ENCODE measurements at regions not wholly inside any gene's neighbourhood (a gene's known extent, or its start where the extent isn't known, plus 50 kb on each side); places are given as distances from the start of the nearest gene placed in this dataset.

DNA sequence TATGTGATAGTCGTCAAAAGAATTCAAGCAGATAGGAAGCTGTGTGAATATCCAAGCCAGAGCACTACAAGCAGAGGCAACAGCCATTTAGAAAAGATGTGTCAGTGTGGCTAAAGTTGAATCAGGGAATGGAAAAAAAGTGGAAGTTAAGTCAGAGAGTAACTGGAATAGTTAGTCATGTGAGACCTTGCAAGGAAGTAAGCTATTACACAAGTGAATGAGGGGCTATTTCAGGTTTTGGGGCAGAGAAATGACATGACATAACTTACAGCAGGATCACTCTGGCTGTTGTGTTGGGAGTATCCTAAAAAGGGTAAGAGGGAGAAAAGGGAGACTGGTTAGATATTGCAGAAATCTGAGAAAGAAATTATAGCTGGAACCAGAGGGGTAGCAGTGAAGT lies 236.6 kb upstream of the PCDH18 start:
- ChIA-PET POLR2A (no interaction called here), CTCF (no interaction called here)
- Mint-ChIP-seq H3K27ac (no peak overlapping the region), H3K36me3 (no peaks in the 10 kb centered on the region), H3K27me3 (no peaks in the 10 kb centered on the region), H3K9me3 (peaks cover 6 to 14% (median 10%) of the 10 kb centered on the region in 3 donors), H3K4me3 (no peak overlapping the region), H3K4me1 (no peaks in the 10 kb centered on the region)
- Histone ChIP-seq H3K9me3 (no peaks in the 10 kb centered on the region), H3K36me3 (ENCODE audit: control insufficient read depth in 2 of 2, extremely low read depth in 1 of 2, insufficient read depth in 1 of 2, low read length in 1 of 2) (no peaks in the 10 kb centered on the region), H3K27ac (ENCODE audit: low read length) (no peak overlapping the region), H3K4me1 (ENCODE audit: control insufficient read depth in 1 of 2, extremely low read depth in 1 of 2, insufficient read depth in 2 of 2, low read length in 2 of 2) (no peaks in the 10 kb centered on the region), H3K27me3 (replicated peaks in 1 of 2; ENCODE audit: control insufficient read depth in 2 of 2, extremely low read depth in 1 of 2, insufficient read depth in 2 of 2, low read length in 1 of 2) (no peaks in the 10 kb centered on the region), H3K4me3 (ENCODE audit: control insufficient read depth in 1 of 2, extremely low read depth in 1 of 2, low read length in 1 of 2) (no peak overlapping the region)
- DNase-seq (no peak), ATAC-seq (replicated peaks in 1 of 4) (no peak)
- WGBS (ENCODE audit: insufficient coverage), result 73% methylated on average over 1 of the region's 1 CpG

DNA sequence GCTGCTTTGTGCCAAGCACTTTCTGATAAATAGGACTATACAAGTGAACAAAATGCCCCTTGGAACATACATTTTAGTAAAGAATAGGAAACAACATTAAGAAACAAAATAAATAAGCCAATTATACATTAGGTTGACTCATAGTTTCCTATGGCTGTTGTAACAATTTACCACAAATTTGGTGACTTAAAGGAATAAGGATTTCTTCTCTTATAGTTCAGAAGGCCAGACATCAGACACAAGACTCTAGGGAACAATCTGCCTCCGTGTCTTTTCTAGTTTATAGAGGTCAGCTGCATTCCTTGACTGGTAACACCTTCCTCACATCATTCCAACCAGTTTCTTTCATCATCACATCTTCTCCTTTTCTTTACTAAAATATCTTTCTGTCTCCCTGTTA lies 235.9 kb upstream of the PCDH18 start:
- no peaks in the 10 kb centered on the region for H3K27me3 ChIP-seq (replicated peaks in 1 of 2; ENCODE audit: control insufficient read depth in 2 of 2, extremely low read depth in 1 of 2, insufficient read depth in 2 of 2, low read length in 1 of 2)
- Mint-ChIP-seq H3K36me3 (no peaks in the 10 kb centered on the region), H3K4me1 (no peaks in the 10 kb centered on the region), H3K27me3 (no peaks in the 10 kb centered on the region), H3K4me3 (no peak overlapping the region), H3K9me3 (peaks cover 6 to 14% (median 10%) of the 10 kb centered on the region in 3 donors), H3K27ac (no peak overlapping the region)
- ChIA-PET POLR2A (no interaction called here), CTCF (no interaction called here)
- no peak overlapping the region for H3K4me3 ChIP-seq (ENCODE audit: control insufficient read depth in 1 of 2, extremely low read depth in 1 of 2, low read length in 1 of 2)
- ATAC-seq (replicated peaks in 1 of 4), result no peak
- H3K36me3 ChIP-seq (ENCODE audit: control insufficient read depth in 2 of 2, extremely low read depth in 1 of 2, insufficient read depth in 1 of 2, low read length in 1 of 2), result no peaks in the 10 kb centered on the region
- 62% methylated on average over 1 of the region's 1 CpG for WGBS (ENCODE audit: insufficient coverage)
- no peak overlapping the region for H3K27ac ChIP-seq (ENCODE audit: low read length)
- H3K4me1 ChIP-seq (ENCODE audit: control insufficient read depth in 1 of 2, extremely low read depth in 1 of 2, insufficient read depth in 2 of 2, low read length in 2 of 2), result no peaks in the 10 kb centered on the region
- H3K9me3 ChIP-seq, result no peaks in the 10 kb centered on the region
- DNase-seq, result no peak

DNA sequence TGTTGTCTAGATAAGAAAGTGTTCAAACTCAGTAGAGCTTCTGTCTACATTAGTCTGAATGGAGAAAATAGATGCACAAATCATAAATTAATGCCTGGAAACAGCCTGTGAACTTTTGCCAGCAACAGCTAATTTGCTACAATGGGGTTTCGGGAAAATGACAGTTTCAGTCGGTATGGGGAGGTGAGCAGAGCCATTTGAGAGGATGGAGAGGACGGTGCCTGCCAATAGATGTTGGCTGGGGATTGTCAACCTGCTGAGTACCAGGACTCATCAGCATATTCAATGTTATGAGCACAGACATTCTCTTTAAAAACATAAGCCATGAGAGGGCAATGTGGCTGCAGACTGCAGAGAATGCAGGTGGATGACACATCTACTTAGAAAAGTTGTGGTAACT lies 230.3 kb upstream of the PCDH18 start:
- no peaks in the 10 kb centered on the region for H3K36me3 ChIP-seq (ENCODE audit: control insufficient read depth in 2 of 2, extremely low read depth in 1 of 2, insufficient read depth in 1 of 2, low read length in 1 of 2)
- no peaks in the 10 kb centered on the region for H3K4me1 ChIP-seq (ENCODE audit: control insufficient read depth in 1 of 2, extremely low read depth in 1 of 2, insufficient read depth in 2 of 2, low read length in 2 of 2)
- DNase-seq, result no peak
- H3K4me3 Mint-ChIP-seq, result no peak overlapping the region
- CTCF ChIA-PET, result no interaction called here
- H3K36me3 Mint-ChIP-seq, result no peaks in the 10 kb centered on the region
- no peaks in the 10 kb centered on the region for H3K27me3 ChIP-seq (replicated peaks in 1 of 2; ENCODE audit: control insufficient read depth in 2 of 2, extremely low read depth in 1 of 2, insufficient read depth in 2 of 2, low read length in 1 of 2)
- POLR2A ChIA-PET, result no interaction called here
- H3K4me3 ChIP-seq (ENCODE audit: control insufficient read depth in 1 of 2, extremely low read depth in 1 of 2, low read length in 1 of 2), result no peak overlapping the region
- H3K27ac ChIP-seq (ENCODE audit: low read length), result no peak overlapping the region
- no peak for ATAC-seq (replicated peaks in 1 of 4)
- no peaks in the 10 kb centered on the region for H3K9me3 ChIP-seq
- no CpG with 5 or more reads among the region's 3 CpGs for WGBS (ENCODE audit: insufficient coverage)
- H3K27ac Mint-ChIP-seq, result no peak overlapping the region
- H3K27me3 Mint-ChIP-seq, result no peaks in the 10 kb centered on the region
- peaks cover 0 to 6% (median 4%) of the 10 kb centered on the region in 3 donors for H3K9me3 Mint-ChIP-seq
- no peaks in the 10 kb centered on the region for H3K4me1 Mint-ChIP-seq

DNA sequence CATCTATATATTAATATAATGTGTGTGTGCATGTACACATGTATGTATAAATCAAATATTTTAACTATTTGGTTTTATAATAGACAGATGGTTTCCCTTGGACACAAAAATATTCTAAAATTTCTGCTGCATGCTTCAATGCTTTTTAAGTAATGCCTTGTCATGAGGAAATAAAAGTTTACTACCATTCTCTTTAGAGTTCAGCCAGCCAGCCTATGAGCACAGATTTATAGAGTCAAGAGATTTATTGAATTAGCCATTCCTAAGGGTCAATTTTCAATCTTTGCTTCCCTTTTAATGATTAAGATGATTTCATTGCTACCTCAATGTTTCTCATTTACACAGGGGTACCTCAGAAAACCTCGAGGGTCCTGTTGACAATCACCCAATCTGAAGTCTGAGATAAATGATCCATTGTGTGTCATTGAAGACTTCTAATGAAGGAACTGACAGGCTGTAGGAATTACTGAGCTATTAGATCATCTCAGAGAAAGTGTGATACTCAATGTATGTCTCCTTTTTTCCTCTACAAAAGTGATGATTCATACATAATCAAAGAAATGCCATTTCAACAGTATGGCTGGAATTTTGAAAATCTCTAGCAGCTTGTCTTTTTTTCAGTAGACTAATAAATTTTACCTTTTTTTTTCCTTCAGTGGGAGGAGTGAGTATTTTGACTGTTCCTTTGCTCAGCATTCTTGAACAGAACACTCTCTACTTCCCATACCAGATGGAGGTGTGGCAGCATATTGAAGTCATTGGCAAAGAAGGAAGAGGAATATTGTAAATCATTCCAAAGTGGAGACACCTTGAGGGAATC lies 222.6 kb upstream of the PCDH18 start:
- WGBS (ENCODE audit: insufficient coverage), result no CpG with 5 or more reads among the region's 1 CpG
- Histone ChIP-seq H3K4me3 (ENCODE audit: control insufficient read depth in 1 of 2, extremely low read depth in 1 of 2, low read length in 1 of 2) (no peak overlapping the region), H3K27me3 (replicated peaks in 1 of 2; ENCODE audit: control insufficient read depth in 2 of 2, extremely low read depth in 1 of 2, insufficient read depth in 2 of 2, low read length in 1 of 2) (no peaks in the 10 kb centered on the region), H3K9me3 (no peaks in the 10 kb centered on the region), H3K36me3 (ENCODE audit: control insufficient read depth in 2 of 2, extremely low read depth in 1 of 2, insufficient read depth in 1 of 2, low read length in 1 of 2) (no peaks in the 10 kb centered on the region), H3K27ac (ENCODE audit: low read length) (no peak overlapping the region), H3K4me1 (ENCODE audit: control insufficient read depth in 1 of 2, extremely low read depth in 1 of 2, insufficient read depth in 2 of 2, low read length in 2 of 2) (no peaks in the 10 kb centered on the region)
- CTCF ChIA-PET, result interaction anchor here in 1 of 2 donors (0.5 kb wide), 1 partner anchor 808 kb away, joined by 4 read pairs; no protein-coding TSS in a partner anchor
- no peak overlapping the region for H3K27ac Mint-ChIP-seq
- ATAC-seq (replicated peaks in 1 of 4), result no peak
- peaks cover 0 to 25% (median 4%) of the 10 kb centered on the region in 3 donors for H3K9me3 Mint-ChIP-seq
- no peak for DNase-seq
- POLR2A ChIA-PET, result no interaction called here
- H3K4me3 Mint-ChIP-seq, result no peak overlapping the region
- no peaks in the 10 kb centered on the region for H3K36me3 Mint-ChIP-seq
- no peaks in the 10 kb centered on the region for H3K4me1 Mint-ChIP-seq
- no peaks in the 10 kb centered on the region for H3K27me3 Mint-ChIP-seq

DNA sequence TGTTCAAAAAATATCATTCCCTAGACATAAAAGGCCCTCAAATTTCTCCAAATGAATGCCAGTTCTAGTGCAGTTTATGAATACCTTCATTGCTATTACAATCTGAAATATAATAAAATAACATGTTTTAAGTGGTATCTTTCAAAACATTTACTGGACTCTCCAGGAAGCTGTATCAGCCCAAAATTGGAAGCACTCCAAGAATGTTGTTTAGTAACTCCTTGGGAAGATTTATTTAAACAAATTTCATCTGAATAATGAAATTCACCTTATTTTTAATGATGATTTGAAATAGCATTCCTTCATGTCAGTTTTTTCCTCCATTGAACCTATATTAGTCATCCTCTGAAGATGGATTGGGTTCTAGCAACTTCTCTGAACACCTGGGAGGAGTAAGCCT lies 217.2 kb upstream of the PCDH18 start:
- no peaks in the 10 kb centered on the region for H3K36me3 ChIP-seq (ENCODE audit: control insufficient read depth in 2 of 2, extremely low read depth in 1 of 2, insufficient read depth in 1 of 2, low read length in 1 of 2)
- ATAC-seq (replicated peaks in 1 of 4), result no peak
- no peaks in the 10 kb centered on the region for H3K9me3 ChIP-seq
- no peak for DNase-seq
- no peak overlapping the region for H3K27ac ChIP-seq (ENCODE audit: low read length)
- H3K4me1 Mint-ChIP-seq, result no peaks in the 10 kb centered on the region
- H3K4me1 ChIP-seq (ENCODE audit: control insufficient read depth in 1 of 2, extremely low read depth in 1 of 2, insufficient read depth in 2 of 2, low read length in 2 of 2), result no peaks in the 10 kb centered on the region
- H3K27me3 Mint-ChIP-seq, result no peaks in the 10 kb centered on the region
- H3K4me3 Mint-ChIP-seq, result no peak overlapping the region
- peaks cover 0 to 25% (median 5%) of the 10 kb centered on the region in 3 donors for H3K9me3 Mint-ChIP-seq
- H3K27ac Mint-ChIP-seq, result no peak overlapping the region
- H3K4me3 ChIP-seq (ENCODE audit: control insufficient read depth in 1 of 2, extremely low read depth in 1 of 2, low read length in 1 of 2), result no peak overlapping the region
- H3K36me3 Mint-ChIP-seq, result no peaks in the 10 kb centered on the region
- ChIA-PET CTCF (no interaction called here), POLR2A (no interaction called here)
- no peaks in the 10 kb centered on the region for H3K27me3 ChIP-seq (replicated peaks in 1 of 2; ENCODE audit: control insufficient read depth in 2 of 2, extremely low read depth in 1 of 2, insufficient read depth in 2 of 2, low read length in 1 of 2)

DNA sequence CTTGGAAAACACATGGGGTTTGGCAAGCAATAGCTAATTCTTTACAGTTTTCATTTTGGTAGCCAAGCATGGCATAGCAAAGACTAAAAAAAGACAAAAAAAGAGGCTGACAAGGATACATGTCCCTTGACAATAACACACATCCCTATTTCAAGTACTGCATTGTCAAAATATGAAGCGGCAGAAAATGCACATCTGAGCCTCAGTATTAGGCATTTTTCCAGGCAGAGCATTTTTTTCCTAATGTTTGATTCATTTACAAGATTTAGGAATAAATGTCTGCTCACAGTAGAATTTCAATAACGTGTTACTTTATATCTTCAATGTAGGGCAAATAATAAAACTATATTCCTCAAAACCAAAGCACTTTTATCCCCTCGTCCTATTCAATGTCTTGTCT lies 216.3 kb upstream of the PCDH18 start:
- H3K36me3 Mint-ChIP-seq, result no peaks in the 10 kb centered on the region
- H3K27ac Mint-ChIP-seq, result no peak overlapping the region
- CTCF ChIA-PET, result no interaction called here
- no peaks in the 10 kb centered on the region for H3K27me3 Mint-ChIP-seq
- ATAC-seq (replicated peaks in 1 of 4) (no peak), DNase-seq (no peak)
- WGBS (ENCODE audit: insufficient coverage), result no CpG with 5 or more reads among the region's 3 CpGs
- Histone ChIP-seq H3K27me3 (replicated peaks in 1 of 2; ENCODE audit: control insufficient read depth in 2 of 2, extremely low read depth in 1 of 2, insufficient read depth in 2 of 2, low read length in 1 of 2) (no peaks in the 10 kb centered on the region), H3K4me3 (ENCODE audit: control insufficient read depth in 1 of 2, extremely low read depth in 1 of 2, low read length in 1 of 2) (no peak overlapping the region), H3K9me3 (no peaks in the 10 kb centered on the region), H3K36me3 (ENCODE audit: control insufficient read depth in 2 of 2, extremely low read depth in 1 of 2, insufficient read depth in 1 of 2, low read length in 1 of 2) (no peaks in the 10 kb centered on the region), H3K4me1 (ENCODE audit: control insufficient read depth in 1 of 2, extremely low read depth in 1 of 2, insufficient read depth in 2 of 2, low read length in 2 of 2) (no peaks in the 10 kb centered on the region), H3K27ac (ENCODE audit: low read length) (no peak overlapping the region)
- peaks cover 0 to 25% (median 5%) of the 10 kb centered on the region in 3 donors for H3K9me3 Mint-ChIP-seq
- POLR2A ChIA-PET, result no interaction called here
- H3K4me1 Mint-ChIP-seq, result no peaks in the 10 kb centered on the region
- no peak overlapping the region for H3K4me3 Mint-ChIP-seq

DNA sequence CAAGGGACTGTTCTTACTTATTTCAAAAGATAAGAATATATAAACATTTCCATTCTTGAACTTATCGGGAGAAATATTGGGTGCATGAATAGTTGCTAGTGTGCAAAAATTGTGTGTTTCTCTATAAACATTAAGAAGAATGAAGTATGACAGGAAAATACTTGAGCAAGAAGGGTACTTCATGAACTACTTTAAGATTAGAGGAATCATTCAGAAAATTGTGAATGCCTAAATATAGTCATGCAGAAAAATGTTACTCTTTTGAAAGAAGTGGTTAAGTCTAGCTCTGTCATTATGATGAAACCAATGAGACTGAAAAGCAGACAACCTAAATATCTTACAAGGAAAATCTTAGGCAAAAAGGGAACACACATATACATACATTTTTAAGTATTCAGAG lies 207.8 kb upstream of the PCDH18 start:
- Mint-ChIP-seq H3K27ac (no peak overlapping the region), H3K9me3 (peaks cover 0 to 4% (median 3%) of the 10 kb centered on the region in 3 donors), H3K4me1 (no peaks in the 10 kb centered on the region), H3K4me3 (no peak overlapping the region), H3K27me3 (no peaks in the 10 kb centered on the region), H3K36me3 (no peaks in the 10 kb centered on the region)
- CTCF ChIA-PET, result no interaction called here
- ATAC-seq (replicated peaks in 1 of 4) (no peak), DNase-seq (no peak)
- no CpG with 5 or more reads among the region's 1 CpG for WGBS (ENCODE audit: insufficient coverage)
- Histone ChIP-seq H3K27ac (ENCODE audit: low read length) (no peak overlapping the region), H3K36me3 (ENCODE audit: control insufficient read depth in 2 of 2, extremely low read depth in 1 of 2, insufficient read depth in 1 of 2, low read length in 1 of 2) (no peaks in the 10 kb centered on the region), H3K27me3 (replicated peaks in 1 of 2; ENCODE audit: control insufficient read depth in 2 of 2, extremely low read depth in 1 of 2, insufficient read depth in 2 of 2, low read length in 1 of 2) (no peaks in the 10 kb centered on the region), H3K9me3 (no peaks in the 10 kb centered on the region), H3K4me3 (ENCODE audit: control insufficient read depth in 1 of 2, extremely low read depth in 1 of 2, low read length in 1 of 2) (no peak overlapping the region), H3K4me1 (ENCODE audit: control insufficient read depth in 1 of 2, extremely low read depth in 1 of 2, insufficient read depth in 2 of 2, low read length in 2 of 2) (no peaks in the 10 kb centered on the region)
- POLR2A ChIA-PET, result no interaction called here
